ENCODE measurements at regions not wholly inside any gene's neighbourhood (a gene's known extent, or its start where the extent isn't known, plus 50 kb on each side); places are given as distances from the start of the nearest gene placed in this dataset.

- no peak for DNase-seq (ENCODE audit: low spot score)
Measured at GRCh38 chr4:66032571-66032970, 362.3 kb upstream of the EPHA5 start.

- no peak for DNase-seq (ENCODE audit: low spot score)
Measured at GRCh38 chr4:66028668-66029067, 358.4 kb upstream of the EPHA5 start.

GRCh38 chr4:66023061-66023460, 352.8 kb upstream of the EPHA5 start:
- DNase-seq (ENCODE audit: low spot score): no peak

DNA sequence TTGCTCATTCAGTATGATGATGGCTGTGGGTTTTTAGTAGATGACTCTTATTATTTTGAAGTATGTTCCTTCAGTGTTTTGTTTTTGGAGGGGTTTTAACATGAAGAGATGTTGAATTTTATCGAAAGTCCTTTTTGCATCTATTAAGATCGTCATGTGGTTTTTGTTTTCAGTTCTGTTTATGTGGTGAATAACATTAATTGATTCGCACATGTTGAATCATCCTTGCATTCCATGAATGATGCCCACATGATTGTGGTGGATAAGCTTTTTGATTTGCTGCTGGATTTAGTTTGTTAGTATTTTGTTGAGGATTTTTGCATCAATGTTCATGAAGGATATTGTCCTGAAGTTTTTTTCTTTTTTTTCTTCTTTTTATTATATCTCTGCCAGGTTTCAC, 347.4 kb upstream of the EPHA5 start:
- no peak for DNase-seq (ENCODE audit: low spot score)

- DNase-seq (ENCODE audit: low spot score): no peak
Measured at GRCh38 chr4:66016240-66016639, 346.0 kb upstream of the EPHA5 start.

GRCh38 chr4:66014146-66014765, 344.0 kb upstream of the EPHA5 start:
- DNase-seq (ENCODE audit: low spot score): no peak

DNA sequence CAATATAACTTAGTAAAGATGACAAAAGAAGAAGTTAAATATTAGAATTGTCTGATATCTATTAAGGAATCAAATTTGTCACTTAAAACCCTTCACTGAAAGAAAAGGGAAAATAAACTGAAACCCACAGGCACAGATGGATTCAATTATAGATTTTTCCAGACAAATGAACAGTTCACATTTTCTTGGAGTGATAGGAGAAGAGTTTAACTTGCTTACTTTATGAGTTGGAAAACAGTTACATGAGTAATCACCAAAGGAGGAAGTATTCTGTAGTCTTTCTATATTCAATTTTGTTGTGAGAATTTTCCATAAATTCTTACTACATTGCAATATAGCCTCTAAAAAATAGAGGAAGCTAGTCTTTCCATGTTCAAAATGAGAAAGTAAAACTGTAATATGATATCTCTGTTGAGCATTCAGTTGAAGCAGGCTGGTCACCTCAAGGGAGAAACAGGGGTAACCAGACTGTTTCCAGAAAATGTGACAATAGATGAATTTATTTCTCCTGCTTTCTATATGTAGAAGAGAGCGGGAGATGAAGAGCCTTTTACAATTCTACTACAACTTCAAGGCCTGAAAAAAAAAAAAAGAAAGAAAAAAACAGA, 330.3 kb upstream of the EPHA5 start:
- DNase-seq (ENCODE audit: low spot score): no peak

DNA sequence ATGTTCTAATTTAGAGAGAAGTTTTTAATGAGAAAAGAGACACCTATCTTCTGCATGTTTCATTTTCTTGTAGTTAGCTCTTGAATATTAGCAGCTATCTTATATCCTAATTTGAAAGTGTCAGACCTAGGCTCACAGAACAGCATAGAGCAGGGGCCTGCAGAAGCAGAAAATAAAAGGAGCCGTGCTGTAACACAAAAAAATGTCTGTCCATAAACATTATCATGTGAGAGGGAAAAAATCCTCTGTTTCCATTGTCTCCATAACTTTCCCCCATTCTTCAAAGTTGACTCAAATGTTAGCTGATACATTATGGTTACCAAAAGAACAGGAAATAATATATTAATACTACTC, 329.2 kb upstream of the EPHA5 start:
- peak; percentile 48 for DNase-seq (ENCODE audit: low spot score)

DNA sequence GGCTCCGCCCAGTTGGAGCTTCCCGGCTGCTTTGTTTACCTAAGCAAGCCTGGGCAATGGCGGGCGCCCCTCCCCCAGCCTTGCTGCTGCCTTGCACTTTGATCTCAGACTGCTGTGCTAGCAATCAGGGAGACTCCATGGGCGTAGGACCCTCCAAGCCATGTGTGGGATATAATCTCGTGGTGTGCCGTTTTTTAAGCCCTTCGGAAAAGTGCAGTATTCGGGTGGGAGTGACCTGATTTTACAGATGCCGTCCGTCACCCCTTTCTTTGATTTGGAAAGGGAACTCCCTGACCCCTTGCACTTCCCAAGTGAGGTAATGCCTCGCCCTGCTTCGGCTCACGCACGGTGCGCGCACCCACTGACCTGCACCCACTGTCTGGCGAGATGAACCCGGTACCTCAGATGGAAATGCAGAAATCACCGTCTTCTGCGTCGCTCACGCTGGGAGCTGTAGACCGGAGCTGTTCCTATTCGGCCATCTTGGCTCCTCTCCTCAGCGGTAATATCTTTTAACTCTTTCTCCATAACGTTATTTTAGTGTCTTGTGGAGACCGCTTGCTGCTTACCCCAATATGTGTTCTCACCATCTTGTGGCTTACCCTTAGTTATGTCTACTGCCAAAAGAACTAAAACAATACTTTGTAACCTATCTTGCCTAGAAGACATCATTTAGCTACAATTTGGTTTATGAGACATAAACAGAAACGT, 328.7 kb upstream of the EPHA5 start:
- DNase-seq (ENCODE audit: low spot score): peak; percentile 24

DNA sequence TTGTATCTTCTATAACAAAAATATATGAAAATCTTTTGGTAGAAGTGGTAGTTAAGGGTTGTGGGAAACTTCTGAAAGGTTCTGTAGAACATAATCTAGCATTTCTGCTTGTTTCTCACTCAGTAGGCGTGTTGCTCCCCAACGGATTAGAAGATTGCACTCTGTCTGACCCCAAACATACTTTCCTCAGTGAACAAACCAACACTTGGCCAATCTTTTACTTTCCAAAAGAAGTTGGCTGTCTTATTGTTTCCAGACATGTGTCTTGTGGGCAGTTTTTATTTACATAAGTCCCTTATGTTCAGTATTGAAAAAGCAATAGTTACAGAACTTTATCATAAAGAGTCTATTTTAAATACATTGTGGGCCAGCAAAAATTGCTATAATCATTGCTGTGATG, 312.8 kb upstream of the EPHA5 start:
- no peak for DNase-seq (ENCODE audit: low spot score)

DNA sequence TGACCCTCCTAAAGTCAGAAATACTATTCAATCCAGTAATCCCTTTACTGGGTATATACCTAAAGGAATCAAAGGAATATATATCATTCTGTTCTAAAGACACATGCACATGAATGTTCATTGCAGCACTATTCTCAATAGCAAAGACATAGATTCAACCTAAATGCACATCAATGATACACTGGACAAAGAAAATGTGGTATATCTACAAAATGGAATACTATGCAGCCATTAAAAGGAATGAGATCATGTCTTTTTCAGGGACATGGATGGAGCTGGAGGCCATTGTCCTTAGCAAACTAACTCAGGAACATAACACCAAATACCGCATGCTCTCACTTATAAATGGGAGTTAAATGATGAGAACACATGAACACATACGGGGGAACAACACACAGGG, 306.0 kb upstream of the EPHA5 start:
- no peak for DNase-seq (ENCODE audit: low spot score)

DNA sequence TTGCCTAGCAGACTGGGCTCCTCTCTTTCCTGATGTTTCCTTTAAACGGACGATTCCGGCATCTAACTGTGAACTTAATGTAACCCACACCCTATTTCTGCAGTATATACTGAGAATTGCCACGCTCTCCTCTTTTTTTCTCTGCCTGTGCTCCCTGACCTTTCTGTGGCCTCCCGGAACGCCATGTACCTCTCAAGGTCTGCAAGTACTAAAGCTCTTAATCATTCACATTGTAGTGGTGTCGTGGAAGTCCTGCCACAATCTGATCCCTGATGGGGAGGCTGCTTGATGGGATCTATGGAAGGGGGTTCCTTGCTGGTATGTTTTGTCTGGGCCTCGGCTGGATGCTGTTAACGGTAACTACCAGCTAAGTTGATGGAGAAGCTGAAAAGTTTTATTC, 302.9 kb upstream of the EPHA5 start:
- no peak for DNase-seq (ENCODE audit: low spot score)

DNA sequence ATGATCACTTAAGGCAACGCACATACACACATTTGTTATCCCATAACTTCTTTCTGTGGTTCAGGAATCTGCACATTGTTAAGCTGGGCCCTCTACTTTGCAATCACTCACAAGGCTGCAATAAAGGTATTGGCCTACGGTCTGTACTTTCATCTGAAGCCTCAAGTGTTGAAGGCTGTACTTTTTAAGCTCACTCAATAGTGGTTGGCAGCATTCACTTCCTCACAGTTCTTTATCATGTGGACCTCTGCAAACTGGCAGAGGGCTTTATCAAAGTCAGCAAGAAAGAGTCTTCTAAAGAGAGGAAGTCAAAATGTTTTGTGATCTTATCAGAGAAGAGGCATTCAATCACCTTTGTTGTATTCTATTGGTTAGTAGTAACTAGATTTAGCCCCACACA, 301.4 kb upstream of the EPHA5 start:
- DNase-seq (ENCODE audit: low spot score): no peak

DNA sequence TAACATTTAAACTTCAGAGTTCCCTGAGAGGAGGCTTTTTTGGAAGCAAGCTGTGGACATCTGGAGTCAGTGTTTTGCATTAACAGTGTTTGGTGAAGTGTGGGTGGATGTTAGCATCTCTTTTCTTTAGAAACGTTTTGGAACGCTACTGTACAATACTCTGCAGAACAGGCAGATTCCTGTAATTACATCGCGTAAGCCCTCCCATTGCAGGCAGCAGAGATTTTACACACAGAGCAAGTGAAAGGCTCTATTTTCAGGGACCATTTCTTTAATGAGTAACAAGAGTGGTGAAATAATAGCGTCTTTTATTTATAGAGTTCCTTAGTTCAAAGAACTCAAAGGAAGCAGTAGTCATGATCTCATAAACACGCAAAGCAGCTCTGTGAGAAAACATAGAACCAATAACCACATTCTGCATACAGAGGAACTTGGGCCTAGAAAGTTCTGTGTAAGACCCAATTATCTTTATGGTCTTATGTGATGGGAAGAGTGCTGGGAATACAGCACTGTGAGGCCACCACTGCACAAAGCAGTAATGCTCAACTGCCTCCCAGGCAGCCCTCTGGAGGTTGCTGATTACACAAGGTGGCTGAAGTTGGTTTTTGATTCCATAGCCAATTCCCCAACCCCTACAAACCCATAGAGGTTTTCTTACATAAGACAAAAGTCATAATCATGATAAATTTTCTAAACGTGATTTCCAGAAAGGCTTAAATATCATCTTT, 298.7 kb upstream of the EPHA5 start:
- DNase-seq (ENCODE audit: low spot score): peak; percentile 55

DNA sequence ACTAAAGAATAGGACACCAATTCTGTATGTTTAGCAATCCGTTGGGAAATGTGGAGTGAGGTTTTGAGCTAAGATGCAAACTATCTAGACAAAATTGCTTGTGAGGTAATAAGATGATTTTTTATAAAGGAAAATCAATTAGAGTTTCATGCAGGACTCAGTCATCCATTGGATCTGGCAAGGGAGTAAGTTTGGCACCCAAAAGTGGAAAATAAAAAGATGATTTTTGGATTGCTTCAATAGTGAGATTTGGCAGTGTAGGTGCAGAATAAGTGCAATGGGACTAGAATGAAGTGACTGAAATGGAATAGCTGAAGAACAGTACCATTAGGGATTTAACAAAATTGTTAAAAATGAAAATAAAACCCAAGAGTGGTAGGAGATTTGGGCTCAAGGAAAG, 290.5 kb upstream of the EPHA5 start:
- no peak for DNase-seq (ENCODE audit: low spot score)

- no peak for DNase-seq (ENCODE audit: low spot score)
Measured at GRCh38 chr4:65954416-65954815, 284.1 kb upstream of the EPHA5 start.

- no peak for DNase-seq (ENCODE audit: low spot score)
Measured at GRCh38 chr4:65951177-65951576, 280.9 kb upstream of the EPHA5 start.

DNA sequence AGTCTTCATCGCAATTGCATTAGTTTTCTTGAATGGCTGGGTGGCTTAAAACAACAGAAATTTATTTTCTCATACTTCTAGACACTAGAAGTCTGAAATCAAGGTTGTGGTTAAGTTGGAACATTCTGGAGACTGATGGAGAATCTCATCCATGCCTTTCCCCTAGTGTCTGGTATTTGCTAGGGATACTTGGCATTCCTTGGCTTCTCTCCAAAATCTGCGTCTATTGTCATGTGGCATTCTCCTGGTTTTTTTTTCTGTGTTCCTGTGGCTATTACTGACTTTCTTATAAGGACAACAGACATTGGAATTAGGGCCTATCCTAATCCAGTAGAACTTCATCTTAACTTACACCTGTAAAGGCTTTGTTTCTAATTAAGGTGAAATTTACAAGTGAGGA, 272.8 kb upstream of the EPHA5 start:
- peak; percentile 39 for DNase-seq (ENCODE audit: low spot score)

DNA sequence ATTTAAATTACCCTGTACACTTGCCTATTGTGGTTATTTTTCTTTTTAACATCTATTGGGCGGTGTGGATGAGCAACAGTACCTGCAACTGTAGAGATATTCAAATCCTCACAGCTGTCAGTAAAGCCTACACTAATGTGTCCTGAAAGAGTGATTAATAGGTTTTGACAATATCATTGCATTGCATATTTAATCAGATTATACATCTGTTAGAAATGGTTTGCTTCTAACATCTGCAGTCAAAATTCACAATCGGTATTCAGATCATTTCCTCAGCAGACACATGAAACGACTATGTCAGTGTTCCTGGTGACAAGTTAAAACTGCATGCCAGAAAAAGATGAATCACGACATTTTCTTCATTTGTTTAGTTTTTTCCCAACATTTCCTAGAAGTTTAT, 254.6 kb upstream of the EPHA5 start:
- DNase-seq (ENCODE audit: low spot score): no peak

GRCh38 chr4:65923616-65924015, 253.3 kb upstream of the EPHA5 start:
- DNase-seq (ENCODE audit: low spot score): no peak

DNA sequence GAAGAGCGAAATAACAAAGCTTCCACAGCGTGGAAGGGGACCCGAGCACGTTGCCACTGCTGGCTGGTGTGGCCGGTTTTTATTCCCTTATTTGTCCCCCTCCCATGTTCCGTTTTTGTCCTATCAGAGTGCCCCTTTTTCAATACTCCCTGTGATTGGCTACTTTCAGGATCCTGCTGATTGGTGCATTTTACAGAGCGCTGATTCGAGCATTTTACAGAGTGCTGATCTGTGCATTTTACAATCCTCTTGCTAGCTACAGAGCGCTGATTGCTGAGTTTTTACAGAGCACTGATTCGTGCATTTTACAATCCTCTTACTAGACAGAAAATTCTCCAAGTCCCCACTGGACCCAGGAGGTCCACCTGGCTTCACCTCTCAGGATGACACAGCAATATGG, 250.9 kb upstream of the EPHA5 start:
- no peak for DNase-seq (ENCODE audit: low spot score)

- DNase-seq (ENCODE audit: low spot score): no peak
Measured at GRCh38 chr4:65918872-65919271, 248.6 kb upstream of the EPHA5 start.

GRCh38 chr4:65918212-65918611, 247.9 kb upstream of the EPHA5 start:
- no peak for DNase-seq (ENCODE audit: low spot score)

Measured in COLO829 (cell line).